Tibial artery (tissue), 4 donors: ENCODE measurements at regions not wholly inside any gene's neighbourhood (a gene's known extent, or its start where the extent isn't known, plus 50 kb on each side); places are given as distances from the start of the nearest gene placed in this dataset.
A peak's percentile ranks its signal among the peaks of the same experiment; 100 is the strongest.

Source experiments
- DNase-seq, 2 donors: peaks; one replicate each; pipeline ENCODE4 v3.0.0-alpha.2; 2019
- H3K27ac ChIP-seq, 2 donors: fragments of 200-600 bp; sonication (generic) in 1 of 2; 1 replicate in 1 of 2; 2 replicates in 1 of 2; pipeline ENCODE4 v1.5.1; 2018 to 2019; ENCODE audit warnings: mild to moderate bottlenecking in 1 of 2
- H3K27me3 ChIP-seq, 2 donors: fragments of 200-600 bp; sonication (generic) in 1 of 2; one replicate each; pipeline versions ENCODE4 v1.5.1 to v1.6.0; 2016 to 2019
- H3K36me3 ChIP-seq, 3 donors: fragments of 200-600 bp; sonication (generic) in 2 of 3; one replicate each; pipeline ENCODE4 v1.5.1; 2016 to 2019; ENCODE audit warnings: mild to moderate bottlenecking in 2 of 3
- H3K4me1 ChIP-seq, 4 donors: fragments of 200-600 bp; sonication (generic) in 2 of 4; 1 replicate in 3 of 4; 2 replicates in 1 of 4; pipeline ENCODE4 v1.5.1; 2016 to 2019
- H3K4me3 ChIP-seq, 2 donors: fragments of 200-600 bp; sonication (generic) in 1 of 2; 1 replicate in 1 of 2; 2 replicates in 1 of 2; pipeline ENCODE4 v1.5.1; 2018 to 2019; ENCODE audit warnings: mild to moderate bottlenecking in 2 of 2
- H3K9me3 ChIP-seq, 3 donors: fragments of 200-600 bp; sonication (generic) in 1 of 3; one replicate each; pipeline ENCODE4 v1.5.1; 2016 to 2019
- intact Hi-C: fragments of 100-400 bp; cut with DNase I; formaldehyde crosslinking; loops from one replicate; pipeline ENCODE4 v1.15.0; 2023; ENCODE audit warnings: low total_unique reads
- TF ChIP-seq, protein P1 (sequence below), 2 experiments: fragments of 200-600 bp in 1 of 2; fragments of 450-650 bp in 1 of 2; IDR thresholded peaks; one replicate each; pipeline ENCODE4 v1.5.1; 2017 to 2019; ENCODE audit warnings: antibody characterized with exemption in 2 of 2, mild to moderate bottlenecking in 1 of 2, moderate library complexity in 1 of 2

GRCh38 chrX:22699581-22700091, 300.1 kb upstream of the DDX53 start:
- peaks cover 0 to 6% (median 2%) of the 10 kb centered on the region in 4 donors for H3K4me1 ChIP-seq
- no peaks in the 10 kb centered on the region for H3K27me3 ChIP-seq
- TF ChIP-seq, protein P1, sequence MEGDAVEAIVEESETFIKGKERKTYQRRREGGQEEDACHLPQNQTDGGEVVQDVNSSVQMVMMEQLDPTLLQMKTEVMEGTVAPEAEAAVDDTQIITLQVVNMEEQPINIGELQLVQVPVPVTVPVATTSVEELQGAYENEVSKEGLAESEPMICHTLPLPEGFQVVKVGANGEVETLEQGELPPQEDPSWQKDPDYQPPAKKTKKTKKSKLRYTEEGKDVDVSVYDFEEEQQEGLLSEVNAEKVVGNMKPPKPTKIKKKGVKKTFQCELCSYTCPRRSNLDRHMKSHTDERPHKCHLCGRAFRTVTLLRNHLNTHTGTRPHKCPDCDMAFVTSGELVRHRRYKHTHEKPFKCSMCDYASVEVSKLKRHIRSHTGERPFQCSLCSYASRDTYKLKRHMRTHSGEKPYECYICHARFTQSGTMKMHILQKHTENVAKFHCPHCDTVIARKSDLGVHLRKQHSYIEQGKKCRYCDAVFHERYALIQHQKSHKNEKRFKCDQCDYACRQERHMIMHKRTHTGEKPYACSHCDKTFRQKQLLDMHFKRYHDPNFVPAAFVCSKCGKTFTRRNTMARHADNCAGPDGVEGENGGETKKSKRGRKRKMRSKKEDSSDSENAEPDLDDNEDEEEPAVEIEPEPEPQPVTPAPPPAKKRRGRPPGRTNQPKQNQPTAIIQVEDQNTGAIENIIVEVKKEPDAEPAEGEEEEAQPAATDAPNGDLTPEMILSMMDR (IDR thresholded peaks at IDR 0.05): no peak
- no peak overlapping the region for H3K4me3 ChIP-seq
- H3K9me3 ChIP-seq: no peaks in the 10 kb centered on the region
- H3K36me3 ChIP-seq: no peaks in the 10 kb centered on the region
- DNase-seq: peak; percentile 26 to 63
- intact Hi-C loops: no loop called here
- peak overlapping the region; percentile 51 to 63 for H3K27ac ChIP-seq

DNA sequence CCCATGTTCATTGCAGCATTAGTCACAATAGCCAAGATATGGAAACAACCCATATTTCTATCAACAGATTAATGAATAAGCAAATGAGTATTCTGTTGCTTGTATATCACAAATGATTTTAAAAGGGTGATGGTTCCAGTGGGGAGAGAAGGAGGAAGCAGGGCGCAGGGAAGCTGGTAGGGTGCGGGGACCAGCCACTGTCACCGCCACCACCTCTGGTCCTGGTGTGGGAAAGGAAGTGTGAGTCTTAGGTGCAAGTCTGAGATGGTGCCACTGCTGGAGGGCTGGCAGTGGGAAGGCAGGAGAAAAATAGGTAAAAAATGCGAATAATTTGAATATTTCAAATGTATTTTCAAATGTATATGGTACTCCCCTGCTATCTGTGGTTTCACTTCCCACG, 286.8 kb upstream of the DDX53 start:
- no peak for DNase-seq
- no peaks in the 10 kb centered on the region for H3K27me3 ChIP-seq
- TF ChIP-seq, protein P1 (IDR thresholded peaks at IDR 0.05): no peak
- H3K4me3 ChIP-seq: no peak overlapping the region
- H3K9me3 ChIP-seq: no peaks in the 10 kb centered on the region
- H3K36me3 ChIP-seq: no peaks in the 10 kb centered on the region
- no peaks in the 10 kb centered on the region for H3K4me1 ChIP-seq
- no peak overlapping the region for H3K27ac ChIP-seq
- intact Hi-C loops: no loop called here

DNA sequence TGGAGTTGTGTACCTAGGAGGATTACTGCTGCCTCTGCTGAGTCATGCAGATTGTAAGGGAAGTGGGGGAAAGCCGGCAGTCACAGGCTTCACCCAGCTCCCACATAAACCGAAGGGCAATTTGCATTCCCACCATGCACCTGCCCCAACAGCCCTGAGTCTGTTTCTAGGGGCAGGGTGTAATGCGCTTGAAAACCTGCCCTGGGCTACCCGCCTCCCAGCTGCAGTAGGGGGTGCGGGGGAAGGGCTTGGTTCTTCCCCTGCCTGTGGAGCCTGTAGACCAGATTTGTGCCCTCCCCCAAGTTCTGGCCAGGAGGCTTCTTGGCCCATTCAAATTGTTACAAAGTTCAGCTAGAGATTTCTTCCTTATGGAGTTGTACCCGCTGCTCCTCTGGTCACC, 269.2 kb upstream of the DDX53 start:
- Histone ChIP-seq H3K36me3 (no peaks in the 10 kb centered on the region), H3K27ac (no peak overlapping the region), H3K27me3 (no peaks in the 10 kb centered on the region), H3K4me3 (no peak overlapping the region), H3K9me3 (no peaks in the 10 kb centered on the region), H3K4me1 (no peaks in the 10 kb centered on the region)
- no peak for DNase-seq
- intact Hi-C loops: no loop called here
- TF ChIP-seq, protein P1 (IDR thresholded peaks at IDR 0.05): no peak

DNA sequence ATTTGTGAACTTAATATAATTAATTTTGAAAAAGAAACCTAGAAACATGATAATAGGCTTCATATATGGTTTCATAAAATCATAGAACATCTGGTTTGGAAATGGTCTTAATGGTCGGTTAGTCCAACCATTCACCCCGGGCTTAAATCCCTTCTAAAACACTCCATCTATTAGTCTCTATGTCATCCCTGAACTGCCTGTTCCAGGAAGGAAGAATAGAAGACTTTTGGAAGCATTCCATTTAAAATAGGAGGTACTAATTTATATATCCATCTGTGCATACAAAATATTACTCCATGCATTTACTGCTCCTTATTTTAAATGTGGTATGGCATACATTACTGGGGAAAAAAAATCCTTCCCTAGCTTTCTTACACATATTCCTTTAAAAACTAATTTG, 262.2 kb upstream of the DDX53 start:
- Histone ChIP-seq H3K27me3 (no peaks in the 10 kb centered on the region), H3K4me3 (no peak overlapping the region), H3K36me3 (no peaks in the 10 kb centered on the region), H3K27ac (no peak overlapping the region), H3K4me1 (no peaks in the 10 kb centered on the region), H3K9me3 (no peaks in the 10 kb centered on the region)
- intact Hi-C loops: no loop called here
- TF ChIP-seq, protein P1 (IDR thresholded peaks at IDR 0.05): no peak
- no peak for DNase-seq

- Histone ChIP-seq H3K27ac (no peak overlapping the region), H3K4me1 (no peaks in the 10 kb centered on the region), H3K4me3 (no peak overlapping the region), H3K27me3 (no peaks in the 10 kb centered on the region), H3K36me3 (no peaks in the 10 kb centered on the region), H3K9me3 (no peaks in the 10 kb centered on the region)
- TF ChIP-seq, protein P1 (IDR thresholded peaks at IDR 0.05): no peak
- intact Hi-C loops: no loop called here
- no peak for DNase-seq
These were observed 260.5 kb upstream of the DDX53 start for GRCh38 chrX:22739276-22739675.

DNA sequence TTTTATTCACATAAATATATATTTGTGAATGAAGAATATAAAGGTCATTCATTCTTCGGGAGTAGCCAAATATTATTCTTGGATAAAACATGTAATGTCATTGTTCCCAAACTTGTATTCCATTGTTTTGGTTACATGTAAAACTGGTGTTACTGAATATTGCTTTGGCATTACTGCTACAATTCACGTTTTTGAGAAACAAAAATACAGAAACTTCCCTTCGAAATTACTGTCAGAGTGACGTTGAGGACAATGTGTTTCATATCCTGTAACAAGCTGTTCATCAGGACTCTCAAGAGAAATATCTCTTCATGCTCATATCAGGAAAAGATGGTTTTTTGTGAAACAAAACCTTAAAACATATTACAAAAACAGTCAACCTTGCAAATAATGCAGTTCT, 258.9 kb upstream of the DDX53 start:
- Histone ChIP-seq H3K4me1 (no peaks in the 10 kb centered on the region), H3K9me3 (no peaks in the 10 kb centered on the region), H3K27me3 (no peaks in the 10 kb centered on the region), H3K36me3 (no peaks in the 10 kb centered on the region), H3K27ac (no peak overlapping the region), H3K4me3 (no peak overlapping the region)
- TF ChIP-seq, protein P1 (IDR thresholded peaks at IDR 0.05): no peak
- DNase-seq: no peak
- intact Hi-C loops: loop anchor here (10.0 kb wide), 1 partner anchor 756 kb away; no protein-coding TSS in a partner anchor
